ENCODE measurements at regions not wholly inside any gene's neighbourhood (a gene's known extent, or its start where the extent isn't known, plus 50 kb on each side); places are given as distances from the start of the nearest gene placed in this dataset.

DNA sequence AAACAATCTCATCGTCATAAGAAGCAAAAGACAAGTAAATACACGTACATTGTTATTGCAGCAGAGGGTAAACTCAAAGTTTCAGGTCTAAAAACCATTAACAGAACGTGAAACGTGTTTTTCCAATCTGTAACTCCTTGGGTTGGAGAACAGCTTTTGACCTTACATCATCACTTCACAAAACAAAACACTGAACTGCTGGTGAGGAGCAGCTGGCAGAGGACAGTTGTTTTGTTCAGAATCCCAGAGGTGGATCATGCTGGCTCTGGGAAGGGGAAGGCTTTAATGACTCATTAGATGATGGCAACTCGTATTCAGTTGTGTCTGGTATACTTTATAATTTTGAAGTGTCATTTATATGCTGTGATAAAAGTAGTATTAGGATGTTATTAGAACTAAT, 923.0 kb upstream of the CELF2 start:
- TF ChIP-seq SPI1 (IDR thresholded peaks at IDR 0.05; ENCODE audit: borderline replicate concordance, low read depth) (no peak), GABPA (IDR thresholded peaks at IDR 0.05; ENCODE audit: low read depth) (no peak)
- TF ChIP-seq, protein P1, sequence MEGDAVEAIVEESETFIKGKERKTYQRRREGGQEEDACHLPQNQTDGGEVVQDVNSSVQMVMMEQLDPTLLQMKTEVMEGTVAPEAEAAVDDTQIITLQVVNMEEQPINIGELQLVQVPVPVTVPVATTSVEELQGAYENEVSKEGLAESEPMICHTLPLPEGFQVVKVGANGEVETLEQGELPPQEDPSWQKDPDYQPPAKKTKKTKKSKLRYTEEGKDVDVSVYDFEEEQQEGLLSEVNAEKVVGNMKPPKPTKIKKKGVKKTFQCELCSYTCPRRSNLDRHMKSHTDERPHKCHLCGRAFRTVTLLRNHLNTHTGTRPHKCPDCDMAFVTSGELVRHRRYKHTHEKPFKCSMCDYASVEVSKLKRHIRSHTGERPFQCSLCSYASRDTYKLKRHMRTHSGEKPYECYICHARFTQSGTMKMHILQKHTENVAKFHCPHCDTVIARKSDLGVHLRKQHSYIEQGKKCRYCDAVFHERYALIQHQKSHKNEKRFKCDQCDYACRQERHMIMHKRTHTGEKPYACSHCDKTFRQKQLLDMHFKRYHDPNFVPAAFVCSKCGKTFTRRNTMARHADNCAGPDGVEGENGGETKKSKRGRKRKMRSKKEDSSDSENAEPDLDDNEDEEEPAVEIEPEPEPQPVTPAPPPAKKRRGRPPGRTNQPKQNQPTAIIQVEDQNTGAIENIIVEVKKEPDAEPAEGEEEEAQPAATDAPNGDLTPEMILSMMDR (IDR thresholded peaks at IDR 0.05; ENCODE audit: insufficient read depth, low read length): no peak

Measured in HL-60 (cell line).